ENCODE measurements at regions not wholly inside any gene's neighbourhood (a gene's known extent, or its start where the extent isn't known, plus 50 kb on each side); places are given as distances from the start of the nearest gene placed in this dataset.
"Not testable (repeated sequence)": the region's sequence is repeated elsewhere in the genome, so short reads cannot be mapped to it uniquely, and the experiment has no call there.

GRCh38 chr10:6924166-6924565 is 344.1 kb upstream of the PRKCQ start:
- no peaks in the 10 kb centered on the region for H3K4me1 ChIP-seq
- no peak overlapping the region for H3K27ac ChIP-seq
- no peak for DNase-seq
- TF ChIP-seq CTCF (IDR thresholded peaks at IDR 0.05) = no peak
- no peaks in the 10 kb centered on the region for H3K9me3 ChIP-seq
- intact Hi-C loops (cut with DNase I) = loop anchor here (10.0 kb wide), 1 partner anchor 491 kb away; the partner anchor contains the start of gene SFMBT2
- H3K27me3 ChIP-seq = no peaks in the 10 kb centered on the region
- no peak overlapping the region for H3K4me3 ChIP-seq
- no peak overlapping the region for H3K9ac ChIP-seq (ENCODE audit: low read depth in 2 of 2, low read length in 2 of 2)
- no peaks in the 10 kb centered on the region for H3K36me3 ChIP-seq

GRCh38 chr10:6921026-6921425 is 340.9 kb upstream of the PRKCQ start:
- H3K4me3 ChIP-seq; H3K9ac ChIP-seq (ENCODE audit: low read depth in 2 of 2, low read length in 2 of 2); H3K27ac ChIP-seq; H3K27me3 ChIP-seq; DNase-seq; H3K36me3 ChIP-seq; H3K4me1 ChIP-seq; H3K9me3 ChIP-seq: not testable (repeated sequence)
- intact Hi-C loops (cut with DNase I) = loop anchor here (10.0 kb wide), 1 partner anchor 494 kb away; the partner anchor contains the start of gene SFMBT2

GRCh38 chr10:6920072-6921019 is 340.3 kb upstream of the PRKCQ start:
- no peaks in the 10 kb centered on the region for H3K4me1 ChIP-seq
- no peak overlapping the region for H3K9ac ChIP-seq (ENCODE audit: low read depth in 2 of 2, low read length in 2 of 2)
- H3K27ac ChIP-seq = no peak overlapping the region
- TF ChIP-seq CTCF (IDR thresholded peaks at IDR 0.05) = peak; percentile 37
- no peaks in the 10 kb centered on the region for H3K27me3 ChIP-seq
- DNase-seq = peak; percentile 57
- intact Hi-C loops (cut with DNase I) = loop anchor here (10.0 kb wide), 1 partner anchor 494 kb away; the partner anchor contains the start of gene SFMBT2
- H3K4me3 ChIP-seq = no peak overlapping the region
- H3K9me3 ChIP-seq = no peaks in the 10 kb centered on the region
- no peaks in the 10 kb centered on the region for H3K36me3 ChIP-seq

GRCh38 chr10:6919077-6919476 is 339.0 kb upstream of the PRKCQ start:
- DNase-seq = no peak
- no peaks in the 10 kb centered on the region for H3K9me3 ChIP-seq
- no peaks in the 10 kb centered on the region for H3K4me1 ChIP-seq
- H3K4me3 ChIP-seq = no peak overlapping the region
- no peak overlapping the region for H3K27ac ChIP-seq
- no peak for TF ChIP-seq CTCF (IDR thresholded peaks at IDR 0.05)
- no peak overlapping the region for H3K9ac ChIP-seq (ENCODE audit: low read depth in 2 of 2, low read length in 2 of 2)
- H3K36me3 ChIP-seq = no peaks in the 10 kb centered on the region
- intact Hi-C loops (cut with DNase I) = no loop called here
- no peaks in the 10 kb centered on the region for H3K27me3 ChIP-seq

GRCh38 chr10:6918305-6918704 is 338.2 kb upstream of the PRKCQ start:
- H3K4me3 ChIP-seq = no peak overlapping the region
- no peaks in the 10 kb centered on the region for H3K27me3 ChIP-seq
- H3K27ac ChIP-seq = no peak overlapping the region
- H3K36me3 ChIP-seq = no peaks in the 10 kb centered on the region
- intact Hi-C loops (cut with DNase I) = no loop called here
- TF ChIP-seq CTCF (IDR thresholded peaks at IDR 0.05) = peak; percentile 32
- H3K4me1 ChIP-seq = no peaks in the 10 kb centered on the region
- no peak overlapping the region for H3K9ac ChIP-seq (ENCODE audit: low read depth in 2 of 2, low read length in 2 of 2)
- peak; percentile 53 for DNase-seq
- no peaks in the 10 kb centered on the region for H3K9me3 ChIP-seq

- Histone ChIP-seq H3K4me3 (no peak overlapping the region), H3K27ac (no peak overlapping the region), H3K9ac (ENCODE audit: low read depth in 2 of 2, low read length in 2 of 2) (no peak overlapping the region), H3K9me3 (no peaks in the 10 kb centered on the region), H3K36me3 (no peaks in the 10 kb centered on the region), H3K27me3 (no peaks in the 10 kb centered on the region), H3K4me1 (no peaks in the 10 kb centered on the region)
- intact Hi-C loops (cut with DNase I) = no loop called here
- DNase-seq = no peak
- no peak for TF ChIP-seq CTCF (IDR thresholded peaks at IDR 0.05)
Measured at GRCh38 chr10:6917125-6917524, 337.0 kb upstream of the PRKCQ start.
